ENCODE measurements at regions not wholly inside any gene's neighbourhood (a gene's known extent, or its start where the extent isn't known, plus 50 kb on each side); places are given as distances from the start of the nearest gene placed in this dataset.

- TF ChIP-seq POLR2A (IDR thresholded peaks at IDR 0.05), result no peak
- TF ChIP-seq CTCF (IDR thresholded peaks at IDR 0.05), result no peak
These were observed 99.6 kb upstream of the RGS1 start for GRCh38 chr1:192475970-192476369.
